Hepatocyte (in vitro differentiated cells): ENCODE measurements at regions not wholly inside any gene's neighbourhood (a gene's known extent, or its start where the extent isn't known, plus 50 kb on each side); places are given as distances from the start of the nearest gene placed in this dataset.

Experiments
- DNase-seq: peaks from one replicate; pipeline ENCODE4 v3.0.0-alpha.2; 2016; ENCODE audit warnings: low spot score
- H2AFZ ChIP-seq: fragments of 200-600 bp; sonication (generic); 2 replicates; pipeline ENCODE4 v1.6.0; 2016; ENCODE audit warnings: antibody characterized with exemption, mild to moderate bottlenecking
- H3K27ac ChIP-seq: fragments of 200-600 bp; sonication (generic); 2 replicates; pipeline ENCODE4 v1.5.1; 2016; ENCODE audit warnings: mild to moderate bottlenecking
- H3K27me3 ChIP-seq: fragments of 200-600 bp; sonication (generic); 2 replicates; pipeline ENCODE4 v1.6.1; 2016
- H3K36me3 ChIP-seq: fragments of 200-600 bp; sonication (generic); replicated peaks from 2 replicates; pipeline ENCODE4 v1.5.1; 2016; ENCODE audit warnings: low read depth; ENCODE audit not compliant: insufficient read depth
- H3K4me1 ChIP-seq: fragments of 200-600 bp; sonication (generic); 2 replicates; pipeline ENCODE4 v1.5.1; 2016; ENCODE audit warnings: mild to moderate bottlenecking, moderate library complexity; ENCODE audit not compliant: insufficient read depth
- H3K4me2 ChIP-seq: fragments of 200-600 bp; sonication (generic); 2 replicates; pipeline ENCODE4 v1.6.0; 2016
- H3K4me3 ChIP-seq: fragments of 200-600 bp; sonication (generic); 2 replicates; pipeline ENCODE4 v1.5.1; 2016; ENCODE audit warnings: mild to moderate bottlenecking
- H3K79me2 ChIP-seq: fragments of 200-600 bp; sonication (generic); 2 replicates; pipeline ENCODE4 v1.6.0; 2017; ENCODE audit warnings: mild to moderate bottlenecking
- H3K9me2 ChIP-seq: fragments of 200-600 bp; sonication (generic); replicated peaks from 2 replicates; pipeline ENCODE4 v1.6.0; 2017; ENCODE audit warnings: mild to moderate bottlenecking; ENCODE audit not compliant: insufficient read depth
- H3K9me3 ChIP-seq: fragments of 200-600 bp; sonication (generic); 2 replicates; pipeline ENCODE4 v1.5.1; 2016; ENCODE audit warnings: low read depth, mild to moderate bottlenecking
- H4K20me1 ChIP-seq: fragments of 200-600 bp; sonication (generic); 2 replicates; pipeline ENCODE4 v1.6.0; 2016; ENCODE audit warnings: mild to moderate bottlenecking; ENCODE audit not compliant: insufficient read depth, poor library complexity, severe bottlenecking
- CTCF ChIP-seq: fragments of 200-600 bp; sonication (generic); IDR thresholded peaks from 2 replicates; pipeline ENCODE4 v1.5.1; 2016; ENCODE audit warnings: antibody characterized with exemption, mild to moderate bottlenecking; ENCODE audit not compliant: poor library complexity
- EZH2 ChIP-seq: fragments of 200-600 bp; sonication (generic); IDR thresholded peaks from 2 replicates; pipeline ENCODE4 v1.6.1; 2016; ENCODE audit warnings: antibody characterized with exemption, mild to moderate bottlenecking, borderline replicate concordance
- EZH2phosphoT487 ChIP-seq: fragments of 200-600 bp; sonication (generic); IDR thresholded peaks from one replicate; pipeline ENCODE4 v1.6.1; 2018; ENCODE audit warnings: antibody characterized with exemption, mild to moderate bottlenecking, low read depth, moderate library complexity; ENCODE audit not compliant: unreplicated experiment, severe bottlenecking
- WGBS: methylation state at CpG from one replicate; pipeline ENCODE4 v1.1.6; 2016; ENCODE audit warnings: low lambda C conversion rate; ENCODE audit errors: missing lambda C conversion rate; 5-methylcytosine and 5-hydroxymethylcytosine counted together

GRCh38 chr2:49367003-49367402, 212.7 kb upstream of the FSHR start:
- H3K27me3 ChIP-seq = no peaks in the 10 kb centered on the region
- H3K4me2 ChIP-seq = no peak overlapping the region
- no peaks in the 10 kb centered on the region for H4K20me1 ChIP-seq
- no peaks in the 10 kb centered on the region for H3K9me2 ChIP-seq
- DNase-seq = no peak
- H3K4me3 ChIP-seq = no peak overlapping the region
- H3K27ac ChIP-seq = no peak overlapping the region
- H3K9me3 ChIP-seq = no peaks in the 10 kb centered on the region
- no peaks in the 10 kb centered on the region for H3K36me3 ChIP-seq
- no peak overlapping the region for H2AFZ ChIP-seq
- H3K79me2 ChIP-seq = no peaks in the 10 kb centered on the region
- TF ChIP-seq EZH2 (no peak), CTCF (no peak), EZH2phosphoT487 (no peak)
- no peaks in the 10 kb centered on the region for H3K4me1 ChIP-seq

GRCh38 chr2:49360407-49360767, 206.1 kb upstream of the FSHR start:
- TF ChIP-seq CTCF = no peak
- Histone ChIP-seq H3K4me1 (no peaks in the 10 kb centered on the region), H2AFZ (no peak overlapping the region), H3K4me3 (no peak overlapping the region), H3K4me2 (no peak overlapping the region), H3K36me3 (no peaks in the 10 kb centered on the region), H3K79me2 (no peaks in the 10 kb centered on the region), H3K9me3 (no peaks in the 10 kb centered on the region), H3K27me3 (no peaks in the 10 kb centered on the region), H3K9me2 (no peaks in the 10 kb centered on the region), H3K27ac (no peak overlapping the region), H4K20me1 (no peaks in the 10 kb centered on the region)
- DNase-seq = no peak
- WGBS = 61% methylated on average over 2 of the region's 2 CpGs

DNA sequence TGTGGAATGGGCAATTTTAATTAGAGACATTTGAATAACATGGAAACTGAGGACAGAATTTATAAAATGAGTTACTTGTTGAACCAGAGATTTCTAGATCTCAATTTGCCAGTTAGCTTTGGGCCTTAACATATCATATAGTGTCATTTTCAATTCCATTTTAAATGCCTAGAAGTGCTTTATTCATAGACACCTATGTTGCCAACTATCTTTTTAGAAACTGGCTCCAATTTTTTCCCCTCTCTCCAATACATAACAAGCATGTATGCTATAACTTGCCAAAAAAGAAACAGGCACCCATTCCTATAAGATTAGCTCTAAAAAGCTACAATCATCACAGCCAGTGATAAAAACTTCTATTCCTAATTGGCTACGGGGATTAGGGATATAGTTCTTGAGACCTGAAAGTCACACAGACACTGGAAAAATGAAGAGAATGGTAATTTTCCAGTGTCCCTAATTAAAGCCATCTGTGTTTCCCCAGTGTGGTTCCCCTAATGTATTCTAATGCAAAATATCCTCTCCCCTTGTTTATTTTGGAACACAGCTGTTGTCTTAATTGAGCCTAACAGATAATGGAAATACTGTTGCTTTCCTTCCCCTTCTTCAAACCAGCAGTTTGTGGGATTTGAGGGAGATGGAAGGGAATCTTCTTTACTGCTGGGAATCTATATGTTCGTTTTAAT, 205.5 kb upstream of the FSHR start:
- Histone ChIP-seq H3K27me3 (no peaks in the 10 kb centered on the region), H3K4me1 (no peaks in the 10 kb centered on the region), H3K79me2 (no peaks in the 10 kb centered on the region), H3K4me3 (no peak overlapping the region), H3K4me2 (no peak overlapping the region), H3K36me3 (no peaks in the 10 kb centered on the region), H3K27ac (no peak overlapping the region), H3K9me2 (no peaks in the 10 kb centered on the region), H3K9me3 (no peaks in the 10 kb centered on the region), H2AFZ (no peak overlapping the region), H4K20me1 (no peaks in the 10 kb centered on the region)
- WGBS = 69% methylated on average over 2 of the region's 2 CpGs
- DNase-seq = no peak
- no peak for TF ChIP-seq CTCF

DNA sequence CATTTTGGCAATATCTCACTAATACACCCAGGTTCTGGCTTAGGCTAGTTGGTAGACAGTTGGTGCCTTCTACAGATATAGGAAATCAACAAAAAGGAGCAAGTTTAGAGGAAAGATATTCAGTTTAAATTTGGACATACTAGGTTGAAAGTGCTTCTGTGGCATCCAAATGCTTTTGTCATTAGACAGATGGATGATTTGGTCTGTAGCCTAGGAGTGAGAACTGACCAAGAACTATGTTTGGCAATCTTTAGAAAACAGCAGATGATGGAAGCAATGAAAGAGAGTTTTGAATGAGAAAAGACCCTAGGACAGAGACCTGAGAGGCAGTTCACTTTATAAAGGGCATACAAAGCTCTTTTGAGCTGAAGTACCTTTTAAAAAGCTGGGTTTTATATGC, 201.3 kb upstream of the FSHR start:
- H3K9me2 ChIP-seq = no peaks in the 10 kb centered on the region
- TF ChIP-seq EZH2phosphoT487 (no peak), CTCF (no peak), EZH2 (no peak)
- no peaks in the 10 kb centered on the region for H3K79me2 ChIP-seq
- no peak overlapping the region for H2AFZ ChIP-seq
- H3K36me3 ChIP-seq = no peaks in the 10 kb centered on the region
- H3K4me1 ChIP-seq = no peaks in the 10 kb centered on the region
- no peak overlapping the region for H3K27ac ChIP-seq
- H3K27me3 ChIP-seq = no peaks in the 10 kb centered on the region
- H3K9me3 ChIP-seq = no peaks in the 10 kb centered on the region
- no peak for DNase-seq
- H4K20me1 ChIP-seq = no peaks in the 10 kb centered on the region
- no peak overlapping the region for H3K4me3 ChIP-seq
- H3K4me2 ChIP-seq = no peak overlapping the region
